Transverse colon (tissue), 4 donors: ENCODE measurements at regions not wholly inside any gene's neighbourhood (a gene's known extent, or its start where the extent isn't known, plus 50 kb on each side); places are given as distances from the start of the nearest gene placed in this dataset.

Experiments used
- EP300 ChIP-seq: sonication (generic); formaldehyde crosslinking; IDR thresholded peaks from one replicate; pipeline ENCODE4 v1.6.1; 2017; ENCODE audit warnings: antibody characterized with exemption, low read depth
- POLR2A ChIP-seq: fragments of 450-650 bp; IDR thresholded peaks from one replicate; pipeline ENCODE4 v1.6.1; 2016; ENCODE audit warnings: antibody characterized with exemption, mild to moderate bottlenecking, moderate library complexity
- POLR2AphosphoS5 ChIP-seq, 3 donors: sonication (generic); formaldehyde crosslinking; IDR thresholded peaks; one replicate each; pipeline ENCODE4 v1.6.1; 2016; ENCODE audit warnings: antibody characterized with exemption in 3 of 3
- TF ChIP-seq, protein P1 (sequence below), 5 experiments: fragments of 200-600 bp in 3 of 5; fragments of 450-650 bp in 2 of 5; sonication (generic) in 3 of 5; IDR thresholded peaks; 1 replicate in 2 of 5; 2 replicates in 3 of 5; pipeline ENCODE4 v1.5.1; 2016 to 2017; ENCODE audit warnings: antibody characterized with exemption in 5 of 5, inconsistent platforms in 3 of 5, mild to moderate bottlenecking in 2 of 5, moderate library complexity in 1 of 5

DNA sequence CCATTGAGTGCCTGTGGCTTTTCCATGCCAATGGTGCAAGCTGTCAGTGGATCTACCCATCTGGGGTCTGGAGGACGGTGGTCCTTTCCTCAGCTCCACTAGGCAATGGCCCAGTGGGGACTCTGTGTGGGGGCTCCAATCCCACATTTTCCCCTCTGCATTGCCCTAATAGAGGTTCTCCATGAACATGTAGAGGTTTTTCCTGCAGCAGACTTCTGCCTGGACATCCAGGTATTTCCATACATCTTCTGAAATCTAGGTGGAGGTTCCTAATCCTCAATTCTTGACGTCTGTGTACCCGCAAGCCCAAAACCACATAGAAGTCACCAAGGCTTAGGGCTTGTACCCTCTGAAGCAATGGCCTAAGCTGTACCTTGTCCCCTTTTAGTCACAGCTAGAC is 703.1 kb downstream of the MCTP2 start:
- TF ChIP-seq, protein P1, sequence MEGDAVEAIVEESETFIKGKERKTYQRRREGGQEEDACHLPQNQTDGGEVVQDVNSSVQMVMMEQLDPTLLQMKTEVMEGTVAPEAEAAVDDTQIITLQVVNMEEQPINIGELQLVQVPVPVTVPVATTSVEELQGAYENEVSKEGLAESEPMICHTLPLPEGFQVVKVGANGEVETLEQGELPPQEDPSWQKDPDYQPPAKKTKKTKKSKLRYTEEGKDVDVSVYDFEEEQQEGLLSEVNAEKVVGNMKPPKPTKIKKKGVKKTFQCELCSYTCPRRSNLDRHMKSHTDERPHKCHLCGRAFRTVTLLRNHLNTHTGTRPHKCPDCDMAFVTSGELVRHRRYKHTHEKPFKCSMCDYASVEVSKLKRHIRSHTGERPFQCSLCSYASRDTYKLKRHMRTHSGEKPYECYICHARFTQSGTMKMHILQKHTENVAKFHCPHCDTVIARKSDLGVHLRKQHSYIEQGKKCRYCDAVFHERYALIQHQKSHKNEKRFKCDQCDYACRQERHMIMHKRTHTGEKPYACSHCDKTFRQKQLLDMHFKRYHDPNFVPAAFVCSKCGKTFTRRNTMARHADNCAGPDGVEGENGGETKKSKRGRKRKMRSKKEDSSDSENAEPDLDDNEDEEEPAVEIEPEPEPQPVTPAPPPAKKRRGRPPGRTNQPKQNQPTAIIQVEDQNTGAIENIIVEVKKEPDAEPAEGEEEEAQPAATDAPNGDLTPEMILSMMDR (IDR thresholded peaks at IDR 0.05) = no peak
- no peak for TF ChIP-seq POLR2AphosphoS5 (IDR thresholded peaks at IDR 0.05)
- no peak for TF ChIP-seq POLR2A
- no peak for TF ChIP-seq EP300
